ENCODE measurements at regions not wholly inside any gene's neighbourhood (a gene's known extent, or its start where the extent isn't known, plus 50 kb on each side); places are given as distances from the start of the nearest gene placed in this dataset.

DNA sequence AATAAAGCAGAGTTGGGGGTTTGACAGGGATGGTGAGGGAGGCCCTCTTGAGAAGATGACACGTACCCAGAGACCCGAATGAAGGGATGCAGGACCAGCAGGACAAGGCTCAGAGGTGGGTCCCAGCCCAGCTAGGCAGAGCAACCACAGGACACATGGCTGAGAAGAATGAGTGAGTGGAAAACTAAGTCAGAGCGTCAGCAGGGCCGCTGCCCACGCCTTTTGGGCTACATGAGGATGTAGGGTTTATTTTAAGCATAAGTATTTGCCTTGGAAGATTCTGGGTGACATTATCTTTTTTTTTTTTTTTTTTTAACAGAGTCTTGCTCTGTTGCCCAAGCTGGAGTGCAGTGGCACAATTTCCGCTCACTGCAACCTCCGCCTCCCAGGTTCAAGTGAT, 176.0 kb downstream of the TMEM132E start:
- no peak for DNase-seq
- no peak overlapping the region for H3K4me3 ChIP-seq (replicated peaks in 1 of 3; ENCODE audit: low read depth in 2 of 3, low read length in 3 of 3)
- WGBS (ENCODE audit: insufficient coverage) = 96% methylated on average over 7 of the region's 7 CpGs
- no peak for TF ChIP-seq CTCF (IDR thresholded peaks at IDR 0.05)
- Mint-ChIP-seq H3K36me3 (no peaks in the 10 kb centered on the region), H3K4me3 (no peak overlapping the region), H3K9me3 (no peaks in the 10 kb centered on the region), H3K27ac (no peak overlapping the region), H3K4me1 (no peaks in the 10 kb centered on the region), H3K27me3 (ENCODE audit: low read depth in 3 of 3) (peaks cover 0 to 7% (median 0%) of the 10 kb centered on the region in 3 donors)
- no peaks in the 10 kb centered on the region for H3K79me2 ChIP-seq (ENCODE audit: insufficient read depth, low read length)
- H3K4me2 ChIP-seq (replicated peaks; ENCODE audit: extremely low read depth, low read length, poor library complexity, severe bottlenecking) = no peak overlapping the region
- H3K9me3 ChIP-seq (replicated peaks in 1 of 2; ENCODE audit: control insufficient read depth in 1 of 2, insufficient read depth in 1 of 2, low read length in 2 of 2) = no peaks in the 10 kb centered on the region
- no peaks in the 10 kb centered on the region for H3K36me3 ChIP-seq (replicated peaks in 1 of 2; ENCODE audit: control insufficient read depth in 1 of 2, insufficient read depth in 2 of 2, low read length in 2 of 2)
- no peaks in the 10 kb centered on the region for H4K20me1 ChIP-seq (ENCODE audit: insufficient read depth, low read length)
- H3K4me1 ChIP-seq (ENCODE audit: control insufficient read depth in 1 of 2, insufficient read depth in 2 of 2, low read length in 2 of 2) = no peaks in the 10 kb centered on the region
- peaks cover 0 to 2% of the 10 kb centered on the region in 2 donors for H3K27me3 ChIP-seq (ENCODE audit: control insufficient read depth in 2 of 2, insufficient read depth in 2 of 2, low read length in 2 of 2)
- no peak overlapping the region for H3K9ac ChIP-seq (ENCODE audit: insufficient read depth, low read length, poor library complexity, severe bottlenecking)
- intact Hi-C loops (cut with micrococcal nuclease) = no loop called here
- H3K27ac ChIP-seq (ENCODE audit: low read depth in 1 of 2, low read length in 2 of 2) = no peak overlapping the region
- H2AFZ ChIP-seq (ENCODE audit: insufficient read depth, low read depth, low read length, poor library complexity, severe bottlenecking) = no peak overlapping the region

DNA sequence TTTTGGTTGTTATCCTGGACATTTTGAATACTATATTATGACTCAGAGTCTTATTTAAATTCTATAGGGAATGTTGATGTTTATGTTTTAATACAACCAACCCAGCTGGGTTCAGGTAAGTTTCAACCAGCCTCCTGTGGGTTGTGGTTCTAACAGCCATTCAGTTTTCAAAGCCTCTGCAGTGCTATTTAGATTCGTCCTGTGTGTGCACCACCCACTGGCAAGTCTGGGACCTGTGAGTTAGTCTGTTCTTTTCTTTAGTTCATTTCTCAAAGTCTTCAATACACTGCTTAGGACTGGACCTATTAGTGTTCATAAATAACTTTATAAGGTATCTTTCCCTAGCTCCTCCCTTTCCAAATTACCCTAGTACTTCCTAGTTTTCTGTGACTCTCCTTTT, 170.6 kb downstream of the TMEM132E start:
- Mint-ChIP-seq H3K4me1 (no peaks in the 10 kb centered on the region), H3K27ac (no peak overlapping the region), H3K36me3 (no peaks in the 10 kb centered on the region), H3K4me3 (no peak overlapping the region), H3K27me3 (ENCODE audit: low read depth in 3 of 3) (peaks cover 1 to 5% (median 4%) of the 10 kb centered on the region in 3 donors), H3K9me3 (peaks cover 0 to 2% (median 0%) of the 10 kb centered on the region in 7 donors)
- Histone ChIP-seq H3K4me1 (ENCODE audit: control insufficient read depth in 1 of 2, insufficient read depth in 2 of 2, low read length in 2 of 2) (no peaks in the 10 kb centered on the region), H3K9me3 (replicated peaks in 1 of 2; ENCODE audit: control insufficient read depth in 1 of 2, insufficient read depth in 1 of 2, low read length in 2 of 2) (no peaks in the 10 kb centered on the region), H3K4me2 (replicated peaks; ENCODE audit: extremely low read depth, low read length, poor library complexity, severe bottlenecking) (no peak overlapping the region), H3K9ac (ENCODE audit: insufficient read depth, low read length, poor library complexity, severe bottlenecking) (no peak overlapping the region), H2AFZ (ENCODE audit: insufficient read depth, low read depth, low read length, poor library complexity, severe bottlenecking) (no peak overlapping the region), H3K27me3 (ENCODE audit: control insufficient read depth in 2 of 2, insufficient read depth in 2 of 2, low read length in 2 of 2) (peaks cover 0 to 2% of the 10 kb centered on the region in 2 donors), H4K20me1 (ENCODE audit: insufficient read depth, low read length) (no peaks in the 10 kb centered on the region), H3K27ac (ENCODE audit: low read depth in 1 of 2, low read length in 2 of 2) (no peak overlapping the region), H3K79me2 (ENCODE audit: insufficient read depth, low read length) (no peaks in the 10 kb centered on the region), H3K36me3 (replicated peaks in 1 of 2; ENCODE audit: control insufficient read depth in 1 of 2, insufficient read depth in 2 of 2, low read length in 2 of 2) (no peaks in the 10 kb centered on the region), H3K4me3 (replicated peaks in 1 of 3; ENCODE audit: low read depth in 2 of 3, low read length in 3 of 3) (no peak overlapping the region)
- no peak for DNase-seq
- no CpG with 5 or more reads among the region's 1 CpG for WGBS (ENCODE audit: insufficient coverage)
- intact Hi-C loops (cut with micrococcal nuclease) = no loop called here
- no peak for TF ChIP-seq CTCF (IDR thresholded peaks at IDR 0.05)
